ENCODE measurements at regions not wholly inside any gene's neighbourhood (a gene's known extent, or its start where the extent isn't known, plus 50 kb on each side); places are given as distances from the start of the nearest gene placed in this dataset.

GRCh38 chr11:35878741-35879140 lies 65.1 kb upstream of the LDLRAD3 start:
- H3K4me1 ChIP-seq (ENCODE audit: low read depth): no peaks in the 10 kb centered on the region
- TF ChIP-seq CTCF (IDR thresholded peaks at IDR 0.05; ENCODE audit: low read depth, low read length): no peak
- no peaks in the 10 kb centered on the region for H3K9me3 ChIP-seq (ENCODE audit: low read depth)
- H3K27ac ChIP-seq: no peak overlapping the region
- H3K4me3 ChIP-seq: no peak overlapping the region
- H3K36me3 ChIP-seq: no peaks in the 10 kb centered on the region
- no peak for DNase-seq (ENCODE audit: low read depth in 1 of 2, low spot score in 1 of 2)
- H3K27me3 ChIP-seq: no peaks in the 10 kb centered on the region

- Histone ChIP-seq H3K4me1 (ENCODE audit: low read depth) (no peaks in the 10 kb centered on the region), H3K36me3 (no peaks in the 10 kb centered on the region), H3K27ac (no peak overlapping the region), H3K9me3 (ENCODE audit: low read depth) (no peaks in the 10 kb centered on the region), H3K4me3 (no peak overlapping the region), H3K27me3 (no peaks in the 10 kb centered on the region)
- TF ChIP-seq CTCF (IDR thresholded peaks at IDR 0.05; ENCODE audit: low read depth, low read length): no peak
- no peak for DNase-seq (ENCODE audit: low read depth in 1 of 2, low spot score in 1 of 2)
Measured at GRCh38 chr11:35879361-35879760, 64.5 kb upstream of the LDLRAD3 start.

GRCh38 chr11:35886759-35887158 lies 57.1 kb upstream of the LDLRAD3 start:
- Histone ChIP-seq H3K9me3 (ENCODE audit: low read depth) (no peaks in the 10 kb centered on the region), H3K27me3 (no peaks in the 10 kb centered on the region), H3K27ac (no peak overlapping the region), H3K4me3 (no peak overlapping the region), H3K4me1 (ENCODE audit: low read depth) (peaks cover 4% of the 10 kb centered on the region), H3K36me3 (no peaks in the 10 kb centered on the region)
- TF ChIP-seq CTCF (IDR thresholded peaks at IDR 0.05; ENCODE audit: low read depth, low read length): no peak
- DNase-seq (ENCODE audit: low read depth in 1 of 2, low spot score in 1 of 2): no peak

GRCh38 chr11:35887737-35888136 lies 56.1 kb upstream of the LDLRAD3 start:
- TF ChIP-seq CTCF (IDR thresholded peaks at IDR 0.05; ENCODE audit: low read depth, low read length): no peak
- H3K27me3 ChIP-seq: no peaks in the 10 kb centered on the region
- no peaks in the 10 kb centered on the region for H3K9me3 ChIP-seq (ENCODE audit: low read depth)
- H3K4me1 ChIP-seq (ENCODE audit: low read depth): peaks cover 4% of the 10 kb centered on the region
- no peak overlapping the region for H3K27ac ChIP-seq
- DNase-seq (ENCODE audit: low read depth in 1 of 2, low spot score in 1 of 2): no peak
- H3K4me3 ChIP-seq: no peak overlapping the region
- no peaks in the 10 kb centered on the region for H3K36me3 ChIP-seq

- Histone ChIP-seq H3K36me3 (no peaks in the 10 kb centered on the region), H3K27me3 (no peaks in the 10 kb centered on the region), H3K4me3 (no peak overlapping the region), H3K4me1 (ENCODE audit: low read depth) (peaks cover 4% of the 10 kb centered on the region), H3K9me3 (ENCODE audit: low read depth) (no peaks in the 10 kb centered on the region), H3K27ac (no peak overlapping the region)
- TF ChIP-seq CTCF (IDR thresholded peaks at IDR 0.05; ENCODE audit: low read depth, low read length): no peak
- DNase-seq (ENCODE audit: low read depth in 1 of 2, low spot score in 1 of 2): no peak
Measured at GRCh38 chr11:35888961-35889360, 54.9 kb upstream of the LDLRAD3 start.

- H3K9me3 ChIP-seq (ENCODE audit: low read depth): no peaks in the 10 kb centered on the region
- H3K36me3 ChIP-seq: no peaks in the 10 kb centered on the region
- no peak for DNase-seq (ENCODE audit: low read depth in 1 of 2, low spot score in 1 of 2)
- no peak overlapping the region for H3K27ac ChIP-seq
- no peak for TF ChIP-seq CTCF (IDR thresholded peaks at IDR 0.05; ENCODE audit: low read depth, low read length)
- H3K4me1 ChIP-seq (ENCODE audit: low read depth): peaks cover 4% of the 10 kb centered on the region
- no peak overlapping the region for H3K4me3 ChIP-seq
- H3K27me3 ChIP-seq: no peaks in the 10 kb centered on the region
Measured at GRCh38 chr11:35891096-35891495, 52.8 kb upstream of the LDLRAD3 start.
